Esophagus squamous epithelium (tissue), 4 donors: ENCODE measurements at regions not wholly inside any gene's neighbourhood (a gene's known extent, or its start where the extent isn't known, plus 50 kb on each side); places are given as distances from the start of the nearest gene placed in this dataset.

Experiments
- CTCF ChIP-seq, 6 experiments: fragments of 450-650 bp in 4 of 6; fragments of 200-600 bp in 2 of 6; sonication (generic) in 2 of 6; IDR thresholded peaks; one replicate each; pipeline ENCODE4 v1.5.1; 2016 to 2019; ENCODE audit warnings: antibody characterized with exemption in 6 of 6, mild to moderate bottlenecking in 4 of 6, moderate library complexity in 4 of 6
- POLR2A ChIP-seq, 4 donors: fragments of 450-650 bp; IDR thresholded peaks; one replicate each; pipeline ENCODE4 v1.6.1; 2017; ENCODE audit warnings: antibody characterized with exemption in 4 of 4, mild to moderate bottlenecking in 4 of 4, moderate library complexity in 3 of 4

GRCh38 chr12:115215544-115215943 is 531.6 kb upstream of the TBX3 start:
- no peak for TF ChIP-seq CTCF (IDR thresholded peaks at IDR 0.05)
- TF ChIP-seq POLR2A (IDR thresholded peaks at IDR 0.05) = no peak
